CD14-positive monocyte (primary cell): ENCODE measurements at regions not wholly inside any gene's neighbourhood (a gene's known extent, or its start where the extent isn't known, plus 50 kb on each side); places are given as distances from the start of the nearest gene placed in this dataset.

ENCODE experiments used
- DNase-seq, 3 donors: peaks; one replicate each; pipeline ENCODE4 v3.0.0-alpha.2; 2011 to 2022
- H2AFZ ChIP-seq: 2 replicates; pipeline ENCODE4 v1.6.0; 2012; ENCODE audit warnings: mild to moderate bottlenecking, low read depth, low read length, inconsistent platforms; ENCODE audit not compliant: insufficient read depth, poor library complexity, severe bottlenecking
- H3K27ac ChIP-seq, 2 donors: 1 replicate in 1 of 2; 2 replicates in 1 of 2; pipeline ENCODE4 v1.5.1; 2012 to 2013; ENCODE audit warnings: low read length in 2 of 2, control low read depth in 1 of 2, inconsistent platforms in 1 of 2, low read depth in 1 of 2, mild to moderate bottlenecking in 1 of 2
- H3K27me3 ChIP-seq, 2 donors: one replicate each; pipeline versions ENCODE4 v1.6.0 to v1.6.1; 2011 to 2013; ENCODE audit warnings: low read length in 2 of 2; ENCODE audit not compliant: control insufficient read depth in 2 of 2, insufficient read depth in 2 of 2
- H3K36me3 ChIP-seq, 2 donors: replicated peaks in 1 of 2; 1 replicate in 1 of 2; 2 replicates in 1 of 2; pipeline versions ENCODE4 v1.5.1 to v1.6.1; 2012 to 2013; ENCODE audit warnings: low read length in 2 of 2, control low read depth in 1 of 2, inconsistent platforms in 1 of 2, mild to moderate bottlenecking in 1 of 2; ENCODE audit not compliant: insufficient read depth in 2 of 2, control insufficient read depth in 1 of 2
- H3K4me1 ChIP-seq, 2 donors: 1 replicate in 1 of 2; 2 replicates in 1 of 2; pipeline versions ENCODE4 v1.5.1 to v1.6.1; 2012 to 2013; ENCODE audit warnings: low read length in 2 of 2, control low read depth in 1 of 2, inconsistent platforms in 1 of 2, mild to moderate bottlenecking in 1 of 2, moderate library complexity in 1 of 2; ENCODE audit not compliant: insufficient read depth in 2 of 2, control insufficient read depth in 1 of 2
- H3K4me2 ChIP-seq: replicated peaks from 2 replicates; pipeline ENCODE3; 2012; ENCODE audit warnings: low read length, moderate library complexity, mild to moderate bottlenecking; ENCODE audit not compliant: poor library complexity, severe bottlenecking; ENCODE audit errors: extremely low read depth
- H3K4me3 ChIP-seq, 3 experiments: fragments of 200-600 bp in 1 of 3; sonication (generic) in 1 of 3; replicated peaks in 1 of 3; 1 replicate in 2 of 3; 2 replicates in 1 of 3; pipeline ENCODE4 v1.5.1; 2011 to 2013; ENCODE audit warnings: low read length in 3 of 3, mild to moderate bottlenecking in 3 of 3, control low read depth in 2 of 3, low read depth in 2 of 3, inconsistent platforms in 1 of 3, moderate library complexity in 1 of 3
- H3K79me2 ChIP-seq: 2 replicates; pipeline ENCODE4 v1.6.0; 2012; ENCODE audit warnings: mild to moderate bottlenecking, control low read depth, inconsistent platforms, low read length, moderate library complexity; ENCODE audit not compliant: insufficient read depth
- H3K9ac ChIP-seq: 2 replicates; pipeline ENCODE4 v1.6.0; 2017; ENCODE audit warnings: low read length, mild to moderate bottlenecking; ENCODE audit not compliant: insufficient read depth, poor library complexity, severe bottlenecking
- H3K9me3 ChIP-seq, 2 donors: replicated peaks in 1 of 2; 1 replicate in 1 of 2; 2 replicates in 1 of 2; pipeline versions ENCODE4 v1.5.1 to v1.6.1; 2012 to 2013; ENCODE audit warnings: low read length in 2 of 2, control low read depth in 1 of 2; ENCODE audit not compliant: control insufficient read depth in 1 of 2, insufficient read depth in 1 of 2
- H4K20me1 ChIP-seq: 2 replicates; pipeline ENCODE4 v1.6.0; 2012; ENCODE audit warnings: mild to moderate bottlenecking, low read length, control low read depth, moderate library complexity; ENCODE audit not compliant: insufficient read depth
- H3K27ac Mint-ChIP-seq, 7 donors: one replicate each; pipeline ENCODE4 v1.8.0; 2020; ENCODE audit warnings: mild to moderate bottlenecking in 7 of 7, mixed read lengths in 7 of 7, moderate library complexity in 6 of 7, inconsistent platforms in 2 of 7
- H3K27me3 Mint-ChIP-seq, 3 donors: one replicate each; pipeline ENCODE4 v1.8.0; 2021 to 2022; ENCODE audit warnings: low read depth in 3 of 3, mild to moderate bottlenecking in 3 of 3, mixed read lengths in 3 of 3, moderate library complexity in 3 of 3, inconsistent platforms in 1 of 3
- H3K36me3 Mint-ChIP-seq, 2 donors: one replicate each; pipeline ENCODE4 v1.8.0; 2020; ENCODE audit warnings: mixed read lengths in 2 of 2, inconsistent platforms in 1 of 2, mild to moderate bottlenecking in 1 of 2
- H3K4me1 Mint-ChIP-seq: one replicate; pipeline ENCODE4 v1.8.0; 2020; ENCODE audit warnings: mild to moderate bottlenecking, mixed read lengths
- H3K4me3 Mint-ChIP-seq, 2 donors: one replicate each; pipeline ENCODE4 v1.8.0; 2020; ENCODE audit warnings: mild to moderate bottlenecking in 2 of 2, mixed read lengths in 2 of 2, moderate library complexity in 1 of 2
- H3K9me3 Mint-ChIP-seq, 7 donors: one replicate each; pipeline ENCODE4 v1.8.0; 2020 to 2022; ENCODE audit warnings: mixed read lengths in 7 of 7, mild to moderate bottlenecking in 6 of 7, moderate library complexity in 6 of 7, inconsistent platforms in 2 of 7
- WGBS: methylation state at CpG from one replicate; pipeline ENCODE4 v1.1.5; 2013; ENCODE audit warnings: missing lambda C conversion rate; ENCODE audit not compliant: insufficient coverage; 5-methylcytosine and 5-hydroxymethylcytosine counted together
- intact Hi-C, 2 donors: fragments of 100-400 bp; cut with micrococcal nuclease; formaldehyde crosslinking; loops; one replicate each; pipeline versions ENCODE4 v1.15.0 to v1.15.1; 2023
- TF ChIP-seq, protein P1 (sequence below): fragments of 200-600 bp; IDR thresholded peaks from one replicate; pipeline ENCODE4 v1.8.0; 2022; ENCODE audit warnings: antibody characterized with exemption, mild to moderate bottlenecking

DNA sequence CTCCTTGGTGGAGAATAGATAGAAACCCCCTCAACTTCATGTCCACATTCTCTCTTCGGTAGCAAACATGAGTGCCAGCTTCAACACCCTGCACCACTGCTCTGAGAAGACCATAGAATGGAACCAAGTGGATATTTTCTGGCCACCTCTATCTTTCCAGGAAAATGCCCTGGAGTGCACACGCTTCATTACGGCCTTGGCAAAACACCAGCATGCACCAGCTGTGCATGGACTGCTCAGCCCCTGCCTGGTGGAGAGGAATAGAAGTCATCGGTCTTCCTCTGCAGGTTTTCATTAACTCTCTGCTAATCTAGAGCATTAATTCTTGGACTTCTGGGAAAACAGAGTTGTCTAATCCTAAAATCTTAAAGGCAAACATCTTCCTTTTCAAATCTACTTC is 211.6 kb upstream of the TMEM161B start:
- H3K27ac Mint-ChIP-seq = no peak overlapping the region
- H3K9me3 ChIP-seq = no peaks in the 10 kb centered on the region
- H3K27me3 Mint-ChIP-seq = peaks cover 0 to 2% (median 0%) of the 10 kb centered on the region in 3 donors
- no peak overlapping the region for H2AFZ ChIP-seq
- H3K9ac ChIP-seq = no peak overlapping the region
- WGBS = 100% methylated on average over 1 of the region's 4 CpGs
- H3K36me3 ChIP-seq = no peaks in the 10 kb centered on the region
- H3K27me3 ChIP-seq = no peaks in the 10 kb centered on the region
- intact Hi-C loops = no loop called here
- H4K20me1 ChIP-seq = no peaks in the 10 kb centered on the region
- H3K4me2 ChIP-seq = no peak overlapping the region
- TF ChIP-seq, protein P1, sequence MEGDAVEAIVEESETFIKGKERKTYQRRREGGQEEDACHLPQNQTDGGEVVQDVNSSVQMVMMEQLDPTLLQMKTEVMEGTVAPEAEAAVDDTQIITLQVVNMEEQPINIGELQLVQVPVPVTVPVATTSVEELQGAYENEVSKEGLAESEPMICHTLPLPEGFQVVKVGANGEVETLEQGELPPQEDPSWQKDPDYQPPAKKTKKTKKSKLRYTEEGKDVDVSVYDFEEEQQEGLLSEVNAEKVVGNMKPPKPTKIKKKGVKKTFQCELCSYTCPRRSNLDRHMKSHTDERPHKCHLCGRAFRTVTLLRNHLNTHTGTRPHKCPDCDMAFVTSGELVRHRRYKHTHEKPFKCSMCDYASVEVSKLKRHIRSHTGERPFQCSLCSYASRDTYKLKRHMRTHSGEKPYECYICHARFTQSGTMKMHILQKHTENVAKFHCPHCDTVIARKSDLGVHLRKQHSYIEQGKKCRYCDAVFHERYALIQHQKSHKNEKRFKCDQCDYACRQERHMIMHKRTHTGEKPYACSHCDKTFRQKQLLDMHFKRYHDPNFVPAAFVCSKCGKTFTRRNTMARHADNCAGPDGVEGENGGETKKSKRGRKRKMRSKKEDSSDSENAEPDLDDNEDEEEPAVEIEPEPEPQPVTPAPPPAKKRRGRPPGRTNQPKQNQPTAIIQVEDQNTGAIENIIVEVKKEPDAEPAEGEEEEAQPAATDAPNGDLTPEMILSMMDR = no peak
- no peak for DNase-seq
- H3K4me3 Mint-ChIP-seq = no peak overlapping the region
- H3K36me3 Mint-ChIP-seq = no peaks in the 10 kb centered on the region
- H3K27ac ChIP-seq = no peak overlapping the region
- no peaks in the 10 kb centered on the region for H3K79me2 ChIP-seq
- no peak overlapping the region for H3K4me3 ChIP-seq
- H3K4me1 Mint-ChIP-seq = no peaks in the 10 kb centered on the region
- no peaks in the 10 kb centered on the region for H3K4me1 ChIP-seq
- peaks cover 0 to 2% (median 0%) of the 10 kb centered on the region in 7 donors for H3K9me3 Mint-ChIP-seq

DNA sequence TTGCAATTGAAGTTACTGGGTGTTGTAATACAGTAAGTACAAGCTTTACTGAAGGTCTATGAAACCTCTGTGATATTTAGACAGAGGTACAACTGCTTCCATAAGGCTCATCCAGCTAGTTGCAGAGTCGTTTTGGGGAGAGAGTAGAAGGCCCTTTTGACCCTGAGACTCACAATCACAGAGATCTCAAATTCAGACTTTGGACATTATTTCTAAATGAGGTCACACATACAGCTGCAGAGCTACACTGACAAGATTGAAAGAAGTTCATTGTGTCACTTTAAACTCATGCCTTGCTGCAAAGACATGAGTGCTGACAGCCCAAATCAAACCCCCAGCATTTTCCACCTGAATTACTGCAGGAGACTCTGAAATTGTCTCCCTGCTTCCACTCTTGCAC is 205.9 kb upstream of the TMEM161B start:
- Histone ChIP-seq H3K4me3 (no peak overlapping the region), H3K79me2 (no peaks in the 10 kb centered on the region), H4K20me1 (no peaks in the 10 kb centered on the region), H2AFZ (no peak overlapping the region), H3K4me1 (no peaks in the 10 kb centered on the region), H3K4me2 (no peak overlapping the region), H3K27ac (no peak overlapping the region), H3K9ac (no peak overlapping the region), H3K27me3 (no peaks in the 10 kb centered on the region), H3K36me3 (no peaks in the 10 kb centered on the region), H3K9me3 (no peaks in the 10 kb centered on the region)
- no peak for DNase-seq
- H3K27me3 Mint-ChIP-seq = peaks cover 0 to under 1% (median 0%) of the 10 kb centered on the region in 3 donors
- no peaks in the 10 kb centered on the region for H3K4me1 Mint-ChIP-seq
- WGBS = no CpG with 5 or more reads among the region's 1 CpG
- H3K27ac Mint-ChIP-seq = no peak overlapping the region
- H3K9me3 Mint-ChIP-seq = peaks cover 0 to 7% (median 4%) of the 10 kb centered on the region in 7 donors
- TF ChIP-seq, protein P1 = no peak
- intact Hi-C loops = no loop called here
- H3K36me3 Mint-ChIP-seq = no peaks in the 10 kb centered on the region
- H3K4me3 Mint-ChIP-seq = no peak overlapping the region
